Mononuclear cell (primary cell): ENCODE measurements at regions not wholly inside any gene's neighbourhood (a gene's known extent, or its start where the extent isn't known, plus 50 kb on each side); places are given as distances from the start of the nearest gene placed in this dataset.
"Not testable (repeated sequence)": the region's sequence is repeated elsewhere in the genome, so short reads cannot be mapped to it uniquely, and the experiment has no call there.

ENCODE experiments used
- H3K27me3 ChIP-seq: 2 replicates; pipeline ENCODE4 v1.6.0; 2011; ENCODE audit warnings: low read length, control low read depth; ENCODE audit not compliant: insufficient read depth
- H3K4me1 ChIP-seq: 2 replicates; pipeline ENCODE4 v1.5.1; 2011; ENCODE audit warnings: mild to moderate bottlenecking, low read length, control low read depth; ENCODE audit not compliant: insufficient read depth
- H3K4me3 ChIP-seq: 2 replicates; pipeline ENCODE4 v1.5.1; 2011; ENCODE audit warnings: mild to moderate bottlenecking, low read length, moderate library complexity
- H3K9me3 ChIP-seq: 2 replicates; pipeline ENCODE4 v1.5.1; 2011; ENCODE audit warnings: low read depth, mild to moderate bottlenecking, control low read depth, low read length

- no peak overlapping the region for H3K4me3 ChIP-seq
- no peaks in the 10 kb centered on the region for H3K27me3 ChIP-seq
- H3K4me1 ChIP-seq = no peaks in the 10 kb centered on the region
- no peaks in the 10 kb centered on the region for H3K9me3 ChIP-seq
Observed at GRCh38 chr2:190150413-190150812, 87.9 kb upstream of the MSTN start.

GRCh38 chr2:190149908-190150307, 87.4 kb upstream of the MSTN start:
- no peaks in the 10 kb centered on the region for H3K27me3 ChIP-seq
- H3K9me3 ChIP-seq = no peaks in the 10 kb centered on the region
- H3K4me3 ChIP-seq = no peak overlapping the region
- no peaks in the 10 kb centered on the region for H3K4me1 ChIP-seq

GRCh38 chr2:190149200-190149599, 86.7 kb upstream of the MSTN start:
- no peaks in the 10 kb centered on the region for H3K9me3 ChIP-seq
- no peaks in the 10 kb centered on the region for H3K4me1 ChIP-seq
- no peaks in the 10 kb centered on the region for H3K27me3 ChIP-seq
- no peak overlapping the region for H3K4me3 ChIP-seq

- not testable (repeated sequence) for H3K9me3 ChIP-seq, H3K4me1 ChIP-seq, H3K4me3 ChIP-seq, H3K27me3 ChIP-seq
Observed at GRCh38 chr2:190146109-190146508, 83.6 kb upstream of the MSTN start.

- not testable (repeated sequence) for H3K9me3 ChIP-seq, H3K27me3 ChIP-seq, H3K4me1 ChIP-seq, H3K4me3 ChIP-seq
Observed at GRCh38 chr2:190140474-190140873, 77.9 kb upstream of the MSTN start.

GRCh38 chr2:190139371-190139770, 76.8 kb upstream of the MSTN start:
- Histone ChIP-seq H3K27me3 (no peaks in the 10 kb centered on the region), H3K9me3 (no peaks in the 10 kb centered on the region), H3K4me3 (no peak overlapping the region), H3K4me1 (no peaks in the 10 kb centered on the region)

- H3K27me3 ChIP-seq = no peaks in the 10 kb centered on the region
- no peak overlapping the region for H3K4me3 ChIP-seq
- H3K4me1 ChIP-seq = no peaks in the 10 kb centered on the region
- no peaks in the 10 kb centered on the region for H3K9me3 ChIP-seq
Observed at GRCh38 chr2:190138032-190138431, 75.5 kb upstream of the MSTN start.

GRCh38 chr2:190137561-190137960, 75.0 kb upstream of the MSTN start:
- Histone ChIP-seq H3K9me3 (no peaks in the 10 kb centered on the region), H3K27me3 (no peaks in the 10 kb centered on the region), H3K4me3 (no peak overlapping the region), H3K4me1 (no peaks in the 10 kb centered on the region)

GRCh38 chr2:190136825-190137224, 74.3 kb upstream of the MSTN start:
- Histone ChIP-seq H3K4me1 (no peaks in the 10 kb centered on the region), H3K4me3 (no peak overlapping the region), H3K27me3 (no peaks in the 10 kb centered on the region), H3K9me3 (no peaks in the 10 kb centered on the region)

GRCh38 chr2:190136259-190136658, 73.7 kb upstream of the MSTN start:
- Histone ChIP-seq H3K4me1 (no peaks in the 10 kb centered on the region), H3K4me3 (no peak overlapping the region), H3K9me3 (no peaks in the 10 kb centered on the region), H3K27me3 (no peaks in the 10 kb centered on the region)

- H3K4me1 ChIP-seq = no peaks in the 10 kb centered on the region
- H3K9me3 ChIP-seq = no peaks in the 10 kb centered on the region
- H3K27me3 ChIP-seq = no peaks in the 10 kb centered on the region
- no peak overlapping the region for H3K4me3 ChIP-seq
Observed at GRCh38 chr2:190129421-190130199, 67.1 kb upstream of the MSTN start.

- Histone ChIP-seq H3K4me1 (no peaks in the 10 kb centered on the region), H3K27me3 (no peaks in the 10 kb centered on the region), H3K9me3 (no peaks in the 10 kb centered on the region), H3K4me3 (no peak overlapping the region)
Observed at GRCh38 chr2:190127651-190128050, 65.1 kb upstream of the MSTN start.

GRCh38 chr2:190126798-190127197, 64.3 kb upstream of the MSTN start:
- H3K4me1 ChIP-seq = no peaks in the 10 kb centered on the region
- no peaks in the 10 kb centered on the region for H3K27me3 ChIP-seq
- H3K4me3 ChIP-seq = no peak overlapping the region
- no peaks in the 10 kb centered on the region for H3K9me3 ChIP-seq

GRCh38 chr2:190123956-190124355, 61.4 kb upstream of the MSTN start:
- no peaks in the 10 kb centered on the region for H3K9me3 ChIP-seq
- no peaks in the 10 kb centered on the region for H3K4me1 ChIP-seq
- H3K4me3 ChIP-seq = no peak overlapping the region
- H3K27me3 ChIP-seq = no peaks in the 10 kb centered on the region

GRCh38 chr2:190121971-190122370, 59.4 kb upstream of the MSTN start:
- no peaks in the 10 kb centered on the region for H3K4me1 ChIP-seq
- no peaks in the 10 kb centered on the region for H3K27me3 ChIP-seq
- no peak overlapping the region for H3K4me3 ChIP-seq
- no peaks in the 10 kb centered on the region for H3K9me3 ChIP-seq

- Histone ChIP-seq H3K4me3 (no peak overlapping the region), H3K27me3 (no peaks in the 10 kb centered on the region), H3K9me3 (no peaks in the 10 kb centered on the region), H3K4me1 (no peaks in the 10 kb centered on the region)
Observed at GRCh38 chr2:190121305-190121704, 58.8 kb upstream of the MSTN start.
